Spinal cord (tissue), 9 donors: ENCODE measurements at regions not wholly inside any gene's neighbourhood (a gene's known extent, or its start where the extent isn't known, plus 50 kb on each side); places are given as distances from the start of the nearest gene placed in this dataset.

Experiments used
- DNase-seq, 6 donors: peaks; one replicate each; pipeline versions ENCODE4 v3.0.0 to v3.0.0-alpha.2; 2013 to 2015; ENCODE audit warnings: low spot score in 6 of 6, low read depth in 4 of 6
- H3K27ac ChIP-seq: one replicate; pipeline ENCODE4 v1.5.1; 2013; ENCODE audit warnings: low read depth, low read length, control low read depth
- H3K27me3 ChIP-seq: one replicate; pipeline ENCODE4 v1.6.1; 2013; ENCODE audit warnings: low read length; ENCODE audit not compliant: control insufficient read depth, insufficient read depth
- H3K36me3 ChIP-seq: one replicate; pipeline ENCODE4 v1.6.1; 2013; ENCODE audit warnings: low read length; ENCODE audit not compliant: control insufficient read depth, insufficient read depth
- H3K4me1 ChIP-seq: one replicate; pipeline ENCODE4 v1.6.1; 2013; ENCODE audit warnings: low read length; ENCODE audit not compliant: control insufficient read depth, insufficient read depth
- H3K4me3 ChIP-seq: one replicate; pipeline ENCODE4 v1.5.1; 2013; ENCODE audit warnings: low read depth, low read length, control low read depth
- H3K9me3 ChIP-seq: one replicate; pipeline ENCODE4 v1.6.1; 2013; ENCODE audit warnings: low read length; ENCODE audit not compliant: control insufficient read depth, insufficient read depth
- WGBS: methylation state at CpG from one replicate; pipeline ENCODE4 v1.1.5; 2013; ENCODE audit warnings: missing lambda C conversion rate; ENCODE audit not compliant: insufficient coverage; 5-methylcytosine and 5-hydroxymethylcytosine counted together
- donor health status: healthy.

GRCh38 chr18:54740136-54740846, 88.0 kb upstream of the RAB27B start:
- no peak overlapping the region for H3K4me3 ChIP-seq
- no peak for DNase-seq
- WGBS: no CpG with 5 or more reads among the region's 3 CpGs
- H3K27ac ChIP-seq: no peak overlapping the region
- no peaks in the 10 kb centered on the region for H3K4me1 ChIP-seq
- no peaks in the 10 kb centered on the region for H3K27me3 ChIP-seq
- no peaks in the 10 kb centered on the region for H3K36me3 ChIP-seq
- H3K9me3 ChIP-seq: no peaks in the 10 kb centered on the region

GRCh38 chr18:54742120-54742519, 86.2 kb upstream of the RAB27B start:
- WGBS: no CpG with 5 or more reads among the region's 4 CpGs
- Histone ChIP-seq H3K4me3 (no peak overlapping the region), H3K27me3 (no peaks in the 10 kb centered on the region), H3K4me1 (no peaks in the 10 kb centered on the region), H3K9me3 (no peaks in the 10 kb centered on the region), H3K27ac (no peak overlapping the region), H3K36me3 (no peaks in the 10 kb centered on the region)
- peak in 1 of 6 donors; percentile 3 for DNase-seq

- Histone ChIP-seq H3K27me3 (no peaks in the 10 kb centered on the region), H3K4me3 (no peak overlapping the region), H3K36me3 (no peaks in the 10 kb centered on the region), H3K4me1 (no peaks in the 10 kb centered on the region), H3K27ac (no peak overlapping the region), H3K9me3 (no peaks in the 10 kb centered on the region)
- WGBS: 83% methylated on average over 2 of the region's 2 CpGs
- peak in 4 of 6 donors; percentile 26 to 86 (median 32) for DNase-seq
Measured at GRCh38 chr18:54742659-54743604, 85.3 kb upstream of the RAB27B start.

GRCh38 chr18:54743605-54743995, 84.7 kb upstream of the RAB27B start:
- H3K27me3 ChIP-seq: no peaks in the 10 kb centered on the region
- H3K9me3 ChIP-seq: no peaks in the 10 kb centered on the region
- no peaks in the 10 kb centered on the region for H3K4me1 ChIP-seq
- no peaks in the 10 kb centered on the region for H3K36me3 ChIP-seq
- no peak overlapping the region for H3K27ac ChIP-seq
- 93% methylated on average over 1 of the region's 4 CpGs for WGBS
- no peak overlapping the region for H3K4me3 ChIP-seq
- no peak for DNase-seq

GRCh38 chr18:54749291-54749690, 79.0 kb upstream of the RAB27B start:
- H3K9me3 ChIP-seq: no peaks in the 10 kb centered on the region
- H3K36me3 ChIP-seq: no peaks in the 10 kb centered on the region
- no peaks in the 10 kb centered on the region for H3K4me1 ChIP-seq

DNA sequence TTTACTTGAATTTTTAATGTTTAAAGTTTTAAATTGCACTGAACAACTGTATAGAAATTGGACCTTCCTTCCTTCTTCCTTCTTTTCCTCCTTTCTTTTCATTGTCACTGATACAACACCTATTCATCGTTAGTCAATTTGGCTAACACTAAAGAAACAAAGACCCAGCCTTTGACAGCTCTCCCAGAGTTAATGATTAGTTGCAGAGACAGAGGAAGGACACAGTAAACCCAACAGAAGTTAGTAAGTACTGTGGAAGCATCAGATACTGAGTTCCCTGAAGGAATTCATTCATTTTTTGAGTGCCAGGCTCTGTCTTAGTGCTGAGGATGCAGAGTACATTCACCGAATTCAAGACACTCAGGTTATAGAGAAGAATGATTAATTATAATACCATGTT, 77.9 kb upstream of the RAB27B start:
- Histone ChIP-seq H3K4me1 (no peaks in the 10 kb centered on the region), H3K27ac (no peak overlapping the region), H3K4me3 (no peak overlapping the region), H3K27me3 (no peaks in the 10 kb centered on the region), H3K36me3 (no peaks in the 10 kb centered on the region), H3K9me3 (no peaks in the 10 kb centered on the region)
- DNase-seq: no peak
- no CpG with 5 or more reads among the region's 2 CpGs for WGBS

More at GRCh38 chr18:54749291-54749690, 79.0 kb upstream of the RAB27B start:
- DNase-seq: no peak
- H3K27me3 ChIP-seq: no peaks in the 10 kb centered on the region
- H3K4me3 ChIP-seq: no peak overlapping the region
- WGBS: 100% methylated on average over 2 of the region's 3 CpGs
- no peak overlapping the region for H3K27ac ChIP-seq

GRCh38 chr18:54752185-54752584, 76.1 kb upstream of the RAB27B start:
- H3K36me3 ChIP-seq: no peaks in the 10 kb centered on the region
- no peak overlapping the region for H3K27ac ChIP-seq
- no peaks in the 10 kb centered on the region for H3K4me1 ChIP-seq
- H3K4me3 ChIP-seq: no peak overlapping the region
- H3K9me3 ChIP-seq: no peaks in the 10 kb centered on the region
- WGBS: 90% methylated on average over 3 of the region's 3 CpGs
- DNase-seq: no peak
- H3K27me3 ChIP-seq: no peaks in the 10 kb centered on the region

- Histone ChIP-seq H3K4me3 (no peak overlapping the region), H3K36me3 (no peaks in the 10 kb centered on the region), H3K9me3 (no peaks in the 10 kb centered on the region), H3K4me1 (no peaks in the 10 kb centered on the region), H3K27ac (no peak overlapping the region), H3K27me3 (no peaks in the 10 kb centered on the region)
- DNase-seq: no peak
Measured at GRCh38 chr18:54755456-54755855, 72.8 kb upstream of the RAB27B start.

- WGBS: 80% methylated on average over 5 of the region's 5 CpGs
- DNase-seq: no peak
Measured at GRCh38 chr18:54762386-54762785, 65.9 kb upstream of the RAB27B start.

GRCh38 chr18:54764786-54765185, 63.5 kb upstream of the RAB27B start:
- no peak overlapping the region for H3K27ac ChIP-seq
- WGBS: 100% methylated on average over 2 of the region's 3 CpGs
- no peaks in the 10 kb centered on the region for H3K9me3 ChIP-seq
- DNase-seq: no peak
- H3K4me1 ChIP-seq: no peaks in the 10 kb centered on the region
- no peak overlapping the region for H3K4me3 ChIP-seq
- no peaks in the 10 kb centered on the region for H3K27me3 ChIP-seq
- no peaks in the 10 kb centered on the region for H3K36me3 ChIP-seq

More at GRCh38 chr18:54762386-54762785, 65.9 kb upstream of the RAB27B start:
- H3K4me1 ChIP-seq: no peaks in the 10 kb centered on the region
- H3K36me3 ChIP-seq: no peaks in the 10 kb centered on the region
- H3K27ac ChIP-seq: no peak overlapping the region
- no peak overlapping the region for H3K4me3 ChIP-seq
- no peaks in the 10 kb centered on the region for H3K27me3 ChIP-seq
- no peaks in the 10 kb centered on the region for H3K9me3 ChIP-seq
